ENCODE measurements at regions not wholly inside any gene's neighbourhood (a gene's known extent, or its start where the extent isn't known, plus 50 kb on each side); places are given as distances from the start of the nearest gene placed in this dataset.
"Not testable (repeated sequence)": the region's sequence is repeated elsewhere in the genome, so short reads cannot be mapped to it uniquely, and the experiment has no call there.

GRCh38 chr5:118478852-118479251 is 509.5 kb downstream of the DTWD2 start:
- no peak for DNase-seq (ENCODE audit: low read depth)

- DNase-seq (ENCODE audit: low read depth): no peak
These were observed 520.3 kb downstream of the DTWD2 start for GRCh38 chr5:118468085-118468484.

GRCh38 chr5:118467103-118467502 is 521.2 kb downstream of the DTWD2 start:
- DNase-seq (ENCODE audit: low read depth): no peak

GRCh38 chr5:118466418-118466817 is 521.9 kb downstream of the DTWD2 start:
- DNase-seq (ENCODE audit: low read depth): no peak

GRCh38 chr5:118462276-118462675 is 526.1 kb downstream of the DTWD2 start:
- not testable (repeated sequence) for DNase-seq (ENCODE audit: low read depth)

GRCh38 chr5:118461436-118461835 is 526.9 kb downstream of the DTWD2 start:
- DNase-seq (ENCODE audit: low read depth): no peak

GRCh38 chr5:118459490-118459889 is 528.9 kb downstream of the DTWD2 start:
- DNase-seq (ENCODE audit: low read depth): no peak

- DNase-seq (ENCODE audit: low read depth): no peak
These were observed 532.3 kb downstream of the DTWD2 start for GRCh38 chr5:118456085-118456484.

- DNase-seq (ENCODE audit: low read depth): no peak
These were observed 536.6 kb downstream of the DTWD2 start for GRCh38 chr5:118451697-118452247.

GRCh38 chr5:118450554-118451332 is 537.6 kb downstream of the DTWD2 start:
- DNase-seq (ENCODE audit: low read depth): no peak

GRCh38 chr5:118447350-118447749 is 541.0 kb downstream of the DTWD2 start:
- no peak for DNase-seq (ENCODE audit: low read depth)

GRCh38 chr5:118441956-118442355 is 546.4 kb downstream of the DTWD2 start:
- no peak for DNase-seq (ENCODE audit: low read depth)

GRCh38 chr5:118441034-118441433 is 547.3 kb downstream of the DTWD2 start:
- no peak for DNase-seq (ENCODE audit: low read depth)

GRCh38 chr5:118440496-118440895 is 547.9 kb downstream of the DTWD2 start:
- no peak for DNase-seq (ENCODE audit: low read depth)

GRCh38 chr5:118439831-118440230 is 548.5 kb downstream of the DTWD2 start:
- no peak for DNase-seq (ENCODE audit: low read depth)

GRCh38 chr5:118435131-118435530 is 553.2 kb downstream of the DTWD2 start:
- no peak for DNase-seq (ENCODE audit: low read depth)

GRCh38 chr5:118434522-118434921 is 553.8 kb downstream of the DTWD2 start:
- DNase-seq (ENCODE audit: low read depth): no peak

- no peak for DNase-seq (ENCODE audit: low read depth)
These were observed 558.3 kb downstream of the DTWD2 start for GRCh38 chr5:118430076-118430475.

- DNase-seq (ENCODE audit: low read depth): no peak
These were observed 580.4 kb downstream of the DTWD2 start for GRCh38 chr5:118407958-118408357.

- no peak for DNase-seq (ENCODE audit: low read depth)
These were observed 582.7 kb downstream of the DTWD2 start for GRCh38 chr5:118405650-118406061.

- no peak for DNase-seq (ENCODE audit: low read depth)
These were observed 591.1 kb downstream of the DTWD2 start for GRCh38 chr5:118397236-118397635.

GRCh38 chr5:118392491-118392890 is 595.9 kb downstream of the DTWD2 start:
- DNase-seq (ENCODE audit: low read depth): no peak

- not testable (repeated sequence) for DNase-seq (ENCODE audit: low read depth)
These were observed 605.4 kb downstream of the DTWD2 start for GRCh38 chr5:118382931-118383330.

GRCh38 chr5:118379470-118379869 is 608.9 kb downstream of the DTWD2 start:
- no peak for DNase-seq (ENCODE audit: low read depth)

All from M059J (cell line).